ENCODE measurements at regions not wholly inside any gene's neighbourhood (a gene's known extent, or its start where the extent isn't known, plus 50 kb on each side); places are given as distances from the start of the nearest gene placed in this dataset.

GRCh38 chr1:182003953-182004586 is 57.4 kb downstream of the ZNF648 start:
- no peak for DNase-seq (ENCODE audit: insufficient read length, low spot score)
- no peak for FAIRE-seq
- no peak for TF ChIP-seq CTCF (IDR thresholded peaks at IDR 0.05; ENCODE audit: insufficient read depth, missing control alignments)

DNA sequence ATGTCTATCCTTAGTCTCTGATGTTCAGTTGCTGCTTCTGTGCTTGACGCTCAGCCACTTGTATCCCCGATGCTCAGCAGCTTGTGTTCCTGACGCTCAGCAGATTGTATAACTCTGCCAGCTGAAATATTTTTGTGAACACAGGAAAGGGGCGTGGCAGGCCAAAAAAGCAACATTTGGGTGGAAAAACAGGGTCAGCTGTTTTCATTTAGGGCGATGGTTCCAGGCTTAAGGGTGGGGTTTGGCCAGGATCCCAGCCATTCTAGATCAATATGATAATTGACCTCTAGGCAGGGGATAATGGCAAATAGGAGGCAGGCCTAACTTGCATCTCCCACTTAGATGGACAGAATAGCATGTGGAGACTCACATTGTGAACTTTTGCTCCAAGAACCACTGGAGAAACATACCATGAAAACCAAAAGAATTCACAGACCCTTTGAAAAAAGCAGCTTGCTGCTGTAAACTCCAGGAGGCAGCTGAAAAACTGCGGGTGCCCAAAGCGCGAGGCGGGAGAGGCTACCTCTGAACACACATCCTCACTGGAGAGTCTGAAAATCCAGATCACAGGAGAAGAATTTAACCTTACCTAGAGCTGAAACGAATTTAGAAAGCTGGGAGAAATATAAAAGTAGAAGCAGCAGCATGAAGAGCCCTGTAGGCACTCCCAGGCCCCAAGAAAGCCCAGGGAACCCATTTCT is 58.3 kb downstream of the ZNF648 start:
- no peak for DNase-seq (ENCODE audit: insufficient read length, low spot score)
- TF ChIP-seq CTCF (IDR thresholded peaks at IDR 0.05; ENCODE audit: insufficient read depth, missing control alignments) = no peak
- FAIRE-seq = no peak

- no peak for DNase-seq (ENCODE audit: insufficient read length, low spot score)
- no peak for FAIRE-seq
- no peak for TF ChIP-seq CTCF (IDR thresholded peaks at IDR 0.05; ENCODE audit: insufficient read depth, missing control alignments)
Measured at GRCh38 chr1:182002570-182002969, 58.9 kb downstream of the ZNF648 start.

DNA sequence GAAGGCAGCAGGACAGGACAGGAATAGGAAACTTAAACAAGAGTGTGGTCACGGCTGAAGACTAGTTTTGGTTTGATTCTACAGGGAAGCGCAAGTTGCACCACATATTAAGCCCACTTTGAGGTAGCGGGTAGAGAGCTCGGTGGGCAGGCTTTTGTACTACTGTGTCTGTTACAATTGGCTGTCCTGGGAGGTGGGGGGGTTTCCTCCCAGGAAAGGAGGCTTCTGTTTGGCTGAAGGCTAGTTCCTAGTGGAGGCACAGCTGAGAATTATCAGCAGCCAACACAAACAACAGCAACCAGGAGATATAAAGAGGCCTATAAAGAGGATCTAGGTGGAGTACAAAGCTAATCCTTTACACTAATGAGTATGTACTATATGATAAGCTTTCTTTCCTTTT is 62.7 kb downstream of the ZNF648 start:
- no peak for TF ChIP-seq CTCF (IDR thresholded peaks at IDR 0.05; ENCODE audit: insufficient read depth, missing control alignments)
- DNase-seq (ENCODE audit: insufficient read length, low spot score) (no peak), FAIRE-seq (no peak)

GRCh38 chr1:181992072-181992471 is 69.4 kb downstream of the ZNF648 start:
- FAIRE-seq = no peak
- no peak for TF ChIP-seq CTCF (IDR thresholded peaks at IDR 0.05; ENCODE audit: insufficient read depth, missing control alignments)

DNA sequence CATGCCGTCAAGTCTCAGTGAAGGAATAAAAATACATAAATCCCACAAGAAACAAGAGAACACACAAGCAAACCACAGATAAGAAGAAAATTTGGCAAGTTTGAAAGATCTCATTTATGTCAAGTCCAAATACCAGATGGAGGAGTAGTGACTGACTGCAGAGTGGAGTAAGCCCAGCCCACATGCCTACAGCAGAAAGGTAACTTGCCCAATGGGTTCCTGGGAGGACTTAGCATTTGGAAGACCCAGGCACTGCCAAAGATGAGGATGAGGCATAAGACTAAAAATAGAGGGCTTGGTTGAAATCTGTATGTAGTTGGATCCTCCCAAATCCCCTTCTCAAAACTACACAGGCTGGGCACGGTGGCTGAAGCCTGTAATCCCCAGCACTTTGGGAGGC is 70.8 kb downstream of the ZNF648 start:
- FAIRE-seq = no peak
- DNase-seq (ENCODE audit: insufficient read length, low spot score) = no peak
- no peak for TF ChIP-seq CTCF (IDR thresholded peaks at IDR 0.05; ENCODE audit: insufficient read depth, missing control alignments)

More at GRCh38 chr1:181992072-181992471, 69.4 kb downstream of the ZNF648 start:
- no peak for DNase-seq (ENCODE audit: insufficient read length, low spot score)

DNA sequence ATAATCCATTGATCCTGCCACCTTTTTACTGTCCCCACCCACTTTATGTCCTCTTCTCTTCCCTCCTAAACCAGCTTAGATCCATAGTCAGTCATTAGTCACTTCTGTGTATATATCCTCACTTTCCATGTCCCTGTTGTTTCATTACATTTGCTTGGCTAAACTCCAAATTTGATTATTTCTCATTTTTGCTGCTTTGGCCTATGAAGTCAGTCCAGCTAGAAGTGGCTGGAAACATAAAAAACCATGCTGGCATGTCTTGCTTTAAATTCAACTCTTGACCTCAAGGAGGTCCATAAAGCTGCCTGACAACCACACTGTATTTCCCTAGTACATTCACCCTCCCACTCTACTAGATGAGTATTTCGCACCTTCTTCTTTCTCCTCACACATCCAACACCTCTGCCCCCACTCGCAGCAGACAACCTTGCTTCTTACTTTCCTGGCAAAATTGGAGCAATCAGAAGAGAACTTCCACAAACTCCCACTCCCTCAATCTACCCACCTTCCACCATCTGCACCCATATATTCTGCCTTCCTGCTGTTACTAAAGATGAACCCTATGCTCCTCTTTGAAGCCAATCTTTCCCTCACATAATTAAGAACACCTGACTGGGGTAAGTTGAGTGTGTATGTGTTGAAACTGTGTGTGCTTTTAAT is 72.1 kb downstream of the ZNF648 start:
- no peak for TF ChIP-seq CTCF (IDR thresholded peaks at IDR 0.05; ENCODE audit: insufficient read depth, missing control alignments)
- DNase-seq (ENCODE audit: insufficient read length, low spot score) = no peak
- no peak for FAIRE-seq
